ENCODE measurements at regions not wholly inside any gene's neighbourhood (a gene's known extent, or its start where the extent isn't known, plus 50 kb on each side); places are given as distances from the start of the nearest gene placed in this dataset.
A peak's percentile ranks its signal among the peaks of the same experiment; 100 is the strongest.
"Not testable (repeated sequence)": the region's sequence is repeated elsewhere in the genome, so short reads cannot be mapped to it uniquely, and the experiment has no call there.

GRCh38 chr1:102219463-102219862 lies 222.7 kb upstream of the OLFM3 start:
- FAIRE-seq, result no peak
- no peak for TF ChIP-seq CTCF (IDR thresholded peaks at IDR 0.05; ENCODE audit: insufficient read depth, low read length, severe bottlenecking)

GRCh38 chr1:102210891-102211290 lies 214.2 kb upstream of the OLFM3 start:
- not testable (repeated sequence) for H3K4me3 ChIP-seq (ENCODE audit: low read depth, low read length); DNase-seq (ENCODE audit: low read depth); H3K36me3 ChIP-seq (ENCODE audit: control insufficient read depth, insufficient read depth, low read length); FAIRE-seq; H3K27me3 ChIP-seq (ENCODE audit: control insufficient read depth, insufficient read depth, low read length)

More at GRCh38 chr1:102219463-102219862, 222.7 kb upstream of the OLFM3 start:
- no peaks in the 10 kb centered on the region for H3K36me3 ChIP-seq (ENCODE audit: control insufficient read depth, insufficient read depth, low read length)
- no peak for DNase-seq (ENCODE audit: low read depth)
- no peaks in the 10 kb centered on the region for H3K27me3 ChIP-seq (ENCODE audit: control insufficient read depth, insufficient read depth, low read length)
- no peak overlapping the region for H3K4me3 ChIP-seq (ENCODE audit: low read depth, low read length)

- peak; percentile 52 for FAIRE-seq
- peak; percentile 18 for DNase-seq (ENCODE audit: low read depth)
- Histone ChIP-seq H3K27me3 (ENCODE audit: control insufficient read depth, insufficient read depth, low read length) (no peaks in the 10 kb centered on the region), H3K36me3 (ENCODE audit: control insufficient read depth, insufficient read depth, low read length) (no peaks in the 10 kb centered on the region), H3K4me3 (ENCODE audit: low read depth, low read length) (no peak overlapping the region)
- peak; percentile 9 for TF ChIP-seq CTCF (IDR thresholded peaks at IDR 0.05; ENCODE audit: insufficient read depth, low read length, severe bottlenecking)
These were observed 195.0 kb upstream of the OLFM3 start for GRCh38 chr1:102191723-102192122.

- DNase-seq (ENCODE audit: low read depth) (no peak), FAIRE-seq (no peak)
- Histone ChIP-seq H3K4me3 (ENCODE audit: low read depth, low read length) (no peak overlapping the region), H3K27me3 (ENCODE audit: control insufficient read depth, insufficient read depth, low read length) (no peaks in the 10 kb centered on the region), H3K36me3 (ENCODE audit: control insufficient read depth, insufficient read depth, low read length) (no peaks in the 10 kb centered on the region)
- TF ChIP-seq CTCF (IDR thresholded peaks at IDR 0.05; ENCODE audit: insufficient read depth, low read length, severe bottlenecking), result no peak
These were observed 193.7 kb upstream of the OLFM3 start for GRCh38 chr1:102190429-102190828.

- TF ChIP-seq CTCF (IDR thresholded peaks at IDR 0.05; ENCODE audit: insufficient read depth, low read length, severe bottlenecking), result no peak
- no peak for DNase-seq (ENCODE audit: low read depth)
- no peak for FAIRE-seq
- no peaks in the 10 kb centered on the region for H3K27me3 ChIP-seq (ENCODE audit: control insufficient read depth, insufficient read depth, low read length)
- no peaks in the 10 kb centered on the region for H3K36me3 ChIP-seq (ENCODE audit: control insufficient read depth, insufficient read depth, low read length)
- H3K4me3 ChIP-seq (ENCODE audit: low read depth, low read length), result no peak overlapping the region
These were observed 189.8 kb upstream of the OLFM3 start for GRCh38 chr1:102186536-102186935.

- DNase-seq (ENCODE audit: low read depth), result no peak
- Histone ChIP-seq H3K27me3 (ENCODE audit: control insufficient read depth, insufficient read depth, low read length) (no peaks in the 10 kb centered on the region), H3K4me3 (ENCODE audit: low read depth, low read length) (no peak overlapping the region), H3K36me3 (ENCODE audit: control insufficient read depth, insufficient read depth, low read length) (no peaks in the 10 kb centered on the region)
- no peak for FAIRE-seq
- TF ChIP-seq CTCF (IDR thresholded peaks at IDR 0.05; ENCODE audit: insufficient read depth, low read length, severe bottlenecking), result no peak
These were observed 188.5 kb upstream of the OLFM3 start for GRCh38 chr1:102185260-102185659.
